ENCODE measurements at regions not wholly inside any gene's neighbourhood (a gene's known extent, or its start where the extent isn't known, plus 50 kb on each side); places are given as distances from the start of the nearest gene placed in this dataset.

GRCh38 chr10:3995302-3996210 is 210.5 kb upstream of the KLF6 start:
- DNase-seq (no peak), ATAC-seq (no peak)
- peaks cover 9% of the 10 kb centered on the region for H3K27me3 Mint-ChIP-seq
- H3K9me3 Mint-ChIP-seq (ENCODE audit: low read depth): peaks cover 7% of the 10 kb centered on the region
- CTCF ChIA-PET: no interaction called here
- H3K4me3 Mint-ChIP-seq: no peak overlapping the region
- H3K27ac Mint-ChIP-seq: no peak overlapping the region
- peaks cover 6% of the 10 kb centered on the region for H3K4me1 Mint-ChIP-seq
- H3K36me3 Mint-ChIP-seq: peaks cover 15% of the 10 kb centered on the region

GRCh38 chr10:3992382-3993178 is 207.6 kb upstream of the KLF6 start:
- CTCF ChIA-PET: interaction anchor here (0.6 kb wide), 1 partner anchor 293 kb away, joined by 3 read pairs; no protein-coding TSS in a partner anchor
- Mint-ChIP-seq H3K27ac (no peak overlapping the region), H3K9me3 (ENCODE audit: low read depth) (no peaks in the 10 kb centered on the region), H3K4me1 (peaks cover 6% of the 10 kb centered on the region), H3K36me3 (peaks cover 2% of the 10 kb centered on the region), H3K27me3 (peaks cover 3% of the 10 kb centered on the region), H3K4me3 (no peak overlapping the region)
- ATAC-seq (no peak), DNase-seq (no peak)

- no peaks in the 10 kb centered on the region for H3K9me3 Mint-ChIP-seq (ENCODE audit: low read depth)
- H3K4me1 Mint-ChIP-seq: peaks cover 2% of the 10 kb centered on the region
- H3K27ac Mint-ChIP-seq: no peak overlapping the region
- H3K27me3 Mint-ChIP-seq: peaks cover 3% of the 10 kb centered on the region
- CTCF ChIA-PET: no interaction called here
- no peak for DNase-seq
- no peaks in the 10 kb centered on the region for H3K36me3 Mint-ChIP-seq
- no peak overlapping the region for H3K4me3 Mint-ChIP-seq
- no peak for ATAC-seq
These were observed 205.3 kb upstream of the KLF6 start for GRCh38 chr10:3990307-3990706.

GRCh38 chr10:3987143-3987974 is 202.3 kb upstream of the KLF6 start:
- H3K4me1 Mint-ChIP-seq: peaks cover 8% of the 10 kb centered on the region
- ATAC-seq (no peak), DNase-seq (no peak)
- H3K9me3 Mint-ChIP-seq (ENCODE audit: low read depth): peaks cover 8% of the 10 kb centered on the region
- no peak overlapping the region for H3K27ac Mint-ChIP-seq
- H3K27me3 Mint-ChIP-seq: no peaks in the 10 kb centered on the region
- H3K4me3 Mint-ChIP-seq: no peak overlapping the region
- CTCF ChIA-PET: no interaction called here
- H3K36me3 Mint-ChIP-seq: peaks cover 13% of the 10 kb centered on the region

GRCh38 chr10:3986493-3987142 is 201.6 kb upstream of the KLF6 start:
- H3K9me3 Mint-ChIP-seq (ENCODE audit: low read depth): peaks cover 8% of the 10 kb centered on the region
- H3K27me3 Mint-ChIP-seq: no peaks in the 10 kb centered on the region
- H3K4me3 Mint-ChIP-seq: no peak overlapping the region
- DNase-seq: no peak
- H3K36me3 Mint-ChIP-seq: peaks cover 15% of the 10 kb centered on the region
- CTCF ChIA-PET: interaction anchor here (1.1 kb wide), 1 partner anchor 14 kb away, joined by 4 read pairs; no protein-coding TSS in a partner anchor
- H3K27ac Mint-ChIP-seq: no peak overlapping the region
- H3K4me1 Mint-ChIP-seq: peaks cover 13% of the 10 kb centered on the region
- no peak for ATAC-seq

- no peak for ATAC-seq
- no peak overlapping the region for H3K27ac Mint-ChIP-seq
- CTCF ChIA-PET: interaction anchor here (1.9 kb wide), 1 partner anchor 17 kb away, joined by 4 read pairs; no protein-coding TSS in a partner anchor
- no peak overlapping the region for H3K4me3 Mint-ChIP-seq
- no peaks in the 10 kb centered on the region for H3K27me3 Mint-ChIP-seq
- H3K4me1 Mint-ChIP-seq: peaks cover 43% of the 10 kb centered on the region
- no peak for DNase-seq
- peaks cover 13% of the 10 kb centered on the region for H3K9me3 Mint-ChIP-seq (ENCODE audit: low read depth)
- H3K36me3 Mint-ChIP-seq: peaks cover 32% of the 10 kb centered on the region
These were observed 197.9 kb upstream of the KLF6 start for GRCh38 chr10:3982746-3983442.

- CTCF ChIA-PET: interaction anchor here (1.9 to 2.2 kb wide), 2 partner anchors 10 to 15 kb away, joined by 4 to 7 read pairs; no protein-coding TSS in a partner anchor
- Mint-ChIP-seq H3K4me3 (no peak overlapping the region), H3K4me1 (peaks cover 43% of the 10 kb centered on the region), H3K27me3 (no peaks in the 10 kb centered on the region), H3K27ac (peak overlapping the region; percentile 32), H3K9me3 (ENCODE audit: low read depth) (peaks cover 13% of the 10 kb centered on the region), H3K36me3 (peaks cover 32% of the 10 kb centered on the region)
- ATAC-seq: no peak
- DNase-seq: no peak
These were observed 196.3 kb upstream of the KLF6 start for GRCh38 chr10:3981300-3981699.

GRCh38 chr10:3980660-3981059 is 195.7 kb upstream of the KLF6 start:
- Mint-ChIP-seq H3K36me3 (peaks cover 32% of the 10 kb centered on the region), H3K27me3 (no peaks in the 10 kb centered on the region), H3K9me3 (ENCODE audit: low read depth) (peaks cover 13% of the 10 kb centered on the region), H3K27ac (peak overlapping the region; percentile 81), H3K4me1 (peaks cover 42% of the 10 kb centered on the region), H3K4me3 (no peak overlapping the region)
- ATAC-seq: peak; percentile 57
- DNase-seq: no peak
- CTCF ChIA-PET: interaction anchor here (2.2 kb wide), 1 partner anchor 9 kb away, joined by 7 read pairs; no protein-coding TSS in a partner anchor

- Mint-ChIP-seq H3K36me3 (peaks cover 34% of the 10 kb centered on the region), H3K27me3 (no peaks in the 10 kb centered on the region), H3K27ac (peak overlapping the region; percentile 81), H3K9me3 (ENCODE audit: low read depth) (peaks cover 13% of the 10 kb centered on the region), H3K4me3 (no peak overlapping the region), H3K4me1 (peaks cover 42% of the 10 kb centered on the region)
- CTCF ChIA-PET: interaction anchor here (1.2 kb wide), 1 partner anchor 19 kb away, joined by 5 read pairs; no protein-coding TSS in a partner anchor
- ATAC-seq (peak; percentile 21), DNase-seq (no peak)
These were observed 195.1 kb upstream of the KLF6 start for GRCh38 chr10:3980144-3980543.

- CTCF ChIA-PET: interaction anchor here (1.2 kb wide), 1 partner anchor 18 kb away, joined by 5 read pairs; no protein-coding TSS in a partner anchor
- no peak for DNase-seq
- H3K4me1 Mint-ChIP-seq: peaks cover 48% of the 10 kb centered on the region
- H3K4me3 Mint-ChIP-seq: no peak overlapping the region
- no peaks in the 10 kb centered on the region for H3K27me3 Mint-ChIP-seq
- peaks cover 13% of the 10 kb centered on the region for H3K9me3 Mint-ChIP-seq (ENCODE audit: low read depth)
- peaks cover 40% of the 10 kb centered on the region for H3K36me3 Mint-ChIP-seq
- no peak overlapping the region for H3K27ac Mint-ChIP-seq
- no peak for ATAC-seq
These were observed 193.8 kb upstream of the KLF6 start for GRCh38 chr10:3978761-3979160.

GRCh38 chr10:3978174-3978573 is 193.2 kb upstream of the KLF6 start:
- no peak overlapping the region for H3K27ac Mint-ChIP-seq
- peaks cover 13% of the 10 kb centered on the region for H3K9me3 Mint-ChIP-seq (ENCODE audit: low read depth)
- H3K36me3 Mint-ChIP-seq: peaks cover 39% of the 10 kb centered on the region
- ATAC-seq (no peak), DNase-seq (no peak)
- no peak overlapping the region for H3K4me3 Mint-ChIP-seq
- CTCF ChIA-PET: no interaction called here
- H3K4me1 Mint-ChIP-seq: peaks cover 49% of the 10 kb centered on the region
- no peaks in the 10 kb centered on the region for H3K27me3 Mint-ChIP-seq

- H3K4me1 Mint-ChIP-seq: peaks cover 51% of the 10 kb centered on the region
These were observed 192.8 kb upstream of the KLF6 start for GRCh38 chr10:3977761-3978160.

More at GRCh38 chr10:3977761-3978160, 192.8 kb upstream of the KLF6 start:
- no peak for DNase-seq
- no peak overlapping the region for H3K4me3 Mint-ChIP-seq
- no peaks in the 10 kb centered on the region for H3K27me3 Mint-ChIP-seq
- peaks cover 35% of the 10 kb centered on the region for H3K36me3 Mint-ChIP-seq
- CTCF ChIA-PET: no interaction called here
- peaks cover 12% of the 10 kb centered on the region for H3K9me3 Mint-ChIP-seq (ENCODE audit: low read depth)
- H3K27ac Mint-ChIP-seq: no peak overlapping the region
- ATAC-seq: no peak
